Mucosa of descending colon (tissue), 3 donors: ENCODE measurements at regions not wholly inside any gene's neighbourhood (a gene's known extent, or its start where the extent isn't known, plus 50 kb on each side); places are given as distances from the start of the nearest gene placed in this dataset.

Source experiments
- ATAC-seq: fragments of 200-7000 bp; cut with Tn5 transposase; one replicate; pipeline ENCODE4 v1.9.1; 2020; ENCODE audit warnings: mild to moderate bottlenecking, moderate library complexity
- DNase-seq, 3 donors: peaks; one replicate each; pipeline ENCODE4 v3.0.0-alpha.2; 2020
- H3K36me3 ChIP-seq: fragments of 200-600 bp; one replicate; pipeline ENCODE4 v1.8.0; 2021; ENCODE audit warnings: low read depth, mild to moderate bottlenecking
- H3K4me1 ChIP-seq: fragments of 200-600 bp; one replicate; pipeline ENCODE4 v1.8.0; 2021; ENCODE audit warnings: low read depth, mild to moderate bottlenecking
- H3K4me3 ChIP-seq: fragments of 200-600 bp; one replicate; pipeline ENCODE4 v1.8.0; 2021; ENCODE audit warnings: mild to moderate bottlenecking
- H3K9me3 ChIP-seq: fragments of 200-600 bp; one replicate; pipeline ENCODE4 v1.8.0; 2021; ENCODE audit warnings: mild to moderate bottlenecking
- CTCF ChIP-seq: fragments of 200-600 bp; IDR thresholded peaks from one replicate; pipeline ENCODE4 v1.8.0; 2022; ENCODE audit warnings: antibody characterized with exemption, mild to moderate bottlenecking
- intact Hi-C, 2 donors: fragments of 100-400 bp; cut with DNase I in 1 of 2; cut with micrococcal nuclease in 1 of 2; formaldehyde crosslinking; loops; one replicate each; pipeline versions ENCODE4 v1.11.0 to v1.11.1; 2022; cut with DNase I, micrococcal nuclease
- donor health status: DM: no; HTN: no; CAD: no; lungs with moderate emphysema.
- donor health status: DM: no; HTN: no; CAD: no.
- donor health status: DM: no; HTN: yes; CAD: no.

DNA sequence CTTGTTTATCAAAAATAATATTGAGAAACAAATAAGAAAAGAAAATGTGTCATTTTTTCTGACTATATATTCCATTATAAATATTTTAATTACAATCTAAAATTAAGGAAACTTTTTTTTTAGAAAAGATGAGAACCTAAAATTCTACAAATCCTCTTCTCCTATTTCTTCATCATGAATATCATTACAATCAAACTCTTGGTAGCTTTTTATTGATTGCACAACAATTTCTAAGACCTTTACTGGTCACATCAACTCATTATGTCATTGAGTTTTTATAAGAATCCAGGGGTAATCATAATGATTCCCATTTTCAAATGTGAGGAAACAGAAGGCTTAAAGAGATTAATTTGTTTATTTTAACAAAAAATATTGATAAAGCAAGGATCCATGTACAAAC, 841.0 kb downstream of the FRK start:
- DNase-seq (no peak), ATAC-seq (no peak)
- H3K9me3 ChIP-seq: peaks cover 38% of the 10 kb centered on the region
- H3K4me1 ChIP-seq: no peaks in the 10 kb centered on the region
- H3K4me3 ChIP-seq: no peak overlapping the region
- no peak for TF ChIP-seq CTCF
- intact Hi-C loops: no loop called here
- no peaks in the 10 kb centered on the region for H3K36me3 ChIP-seq

DNA sequence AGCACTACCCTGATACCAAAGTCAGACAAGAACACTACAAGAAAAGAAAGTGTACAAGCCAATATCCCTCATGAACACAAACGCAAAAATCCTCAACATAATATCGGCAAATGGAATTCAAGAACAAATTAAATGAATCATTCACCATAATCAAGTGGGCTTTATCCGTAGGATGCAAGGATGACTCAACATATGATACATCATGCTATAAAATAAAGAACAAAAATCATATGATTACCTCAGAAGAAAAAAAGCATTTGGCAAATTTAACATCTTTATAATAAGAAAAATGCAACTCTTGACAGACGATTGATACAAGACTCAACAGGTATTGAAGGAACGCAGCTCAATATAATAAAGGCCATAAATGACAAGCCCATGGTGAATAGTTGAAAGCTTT, 843.9 kb downstream of the FRK start:
- no peak for TF ChIP-seq CTCF
- DNase-seq: no peak
- intact Hi-C loops: no loop called here

GRCh38 chr6:115214283-115214682, 846.4 kb downstream of the FRK start:
- no peak for ATAC-seq
- Histone ChIP-seq H3K9me3 (peaks cover 43% of the 10 kb centered on the region), H3K36me3 (no peaks in the 10 kb centered on the region), H3K4me1 (no peaks in the 10 kb centered on the region), H3K4me3 (no peak overlapping the region)
- no peak for TF ChIP-seq CTCF
- intact Hi-C loops: no loop called here
- no peak for DNase-seq

More for the DNA sequence above, 843.9 kb downstream of the FRK start:
- Histone ChIP-seq H3K9me3 (peaks cover 51% of the 10 kb centered on the region), H3K4me1 (no peaks in the 10 kb centered on the region), H3K4me3 (no peak overlapping the region), H3K36me3 (no peaks in the 10 kb centered on the region)
- no peak for ATAC-seq

- Histone ChIP-seq H3K36me3 (no peaks in the 10 kb centered on the region), H3K4me1 (no peaks in the 10 kb centered on the region), H3K4me3 (no peak overlapping the region), H3K9me3 (peaks cover 19% of the 10 kb centered on the region)
- intact Hi-C loops: no loop called here
- no peak for TF ChIP-seq CTCF
- DNase-seq: no peak
- ATAC-seq: no peak
Measured at GRCh38 chr6:115203381-115203780, 857.3 kb downstream of the FRK start.

GRCh38 chr6:115194981-115195638, 852.3 kb upstream of the HS3ST5 start:
- no peak for ATAC-seq

More at GRCh38 chr6:115194981-115195638, 852.3 kb upstream of the HS3ST5 start:
- Histone ChIP-seq H3K4me3 (no peak overlapping the region), H3K36me3 (no peaks in the 10 kb centered on the region), H3K4me1 (no peaks in the 10 kb centered on the region), H3K9me3 (peaks cover 26% of the 10 kb centered on the region)
- no peak for DNase-seq
- no peak for TF ChIP-seq CTCF
- intact Hi-C loops: no loop called here
